ENCODE measurements at regions not wholly inside any gene's neighbourhood (a gene's known extent, or its start where the extent isn't known, plus 50 kb on each side); places are given as distances from the start of the nearest gene placed in this dataset.

- POLR2A ChIA-PET: no interaction called here
Observed at GRCh38 chr1:18548643-18549042, 67.9 kb downstream of the KLHDC7A start.

GRCh38 chr1:18549106-18549505 lies 68.4 kb downstream of the KLHDC7A start:
- DNase-seq (ENCODE audit: low read depth, low spot score): no peak
- ChIA-PET CTCF (no interaction called here), POLR2A (no interaction called here)

More at GRCh38 chr1:18548643-18549042, 67.9 kb downstream of the KLHDC7A start:
- Histone ChIP-seq H3K4me3 (ENCODE audit: low read depth, low read length) (no peak overlapping the region), H3K27me3 (ENCODE audit: control insufficient read depth, insufficient read depth, low read length) (no peaks in the 10 kb centered on the region), H3K9me3 (ENCODE audit: control insufficient read depth, insufficient read depth, low read length) (no peaks in the 10 kb centered on the region), H3K27ac (ENCODE audit: low read depth, low read length) (no peak overlapping the region)
- TF ChIP-seq CTCF (IDR thresholded peaks at IDR 0.05; ENCODE audit: low read depth, low read length): no peak
- CTCF ChIA-PET: no interaction called here
- DNase-seq (ENCODE audit: low read depth, low spot score): no peak

GRCh38 chr1:18549906-18550305 lies 69.2 kb downstream of the KLHDC7A start:
- DNase-seq (ENCODE audit: low read depth, low spot score): no peak
- POLR2A ChIA-PET: no interaction called here
- TF ChIP-seq CTCF (IDR thresholded peaks at IDR 0.05; ENCODE audit: low read depth, low read length): no peak
- no peaks in the 10 kb centered on the region for H3K9me3 ChIP-seq (ENCODE audit: control insufficient read depth, insufficient read depth, low read length)
- no peak overlapping the region for H3K4me3 ChIP-seq (ENCODE audit: low read depth, low read length)
- no peak overlapping the region for H3K27ac ChIP-seq (ENCODE audit: low read depth, low read length)
- no peaks in the 10 kb centered on the region for H3K27me3 ChIP-seq (ENCODE audit: control insufficient read depth, insufficient read depth, low read length)
- CTCF ChIA-PET: no interaction called here

More at GRCh38 chr1:18549106-18549505, 68.4 kb downstream of the KLHDC7A start:
- Histone ChIP-seq H3K27ac (ENCODE audit: low read depth, low read length) (no peak overlapping the region), H3K27me3 (ENCODE audit: control insufficient read depth, insufficient read depth, low read length) (no peaks in the 10 kb centered on the region), H3K9me3 (ENCODE audit: control insufficient read depth, insufficient read depth, low read length) (no peaks in the 10 kb centered on the region), H3K4me3 (ENCODE audit: low read depth, low read length) (no peak overlapping the region)
- TF ChIP-seq CTCF (IDR thresholded peaks at IDR 0.05; ENCODE audit: low read depth, low read length): no peak

GRCh38 chr1:18552631-18553030 lies 71.9 kb downstream of the KLHDC7A start:
- H3K9me3 ChIP-seq (ENCODE audit: control insufficient read depth, insufficient read depth, low read length): no peaks in the 10 kb centered on the region
- no peak for DNase-seq (ENCODE audit: low read depth, low spot score)
- TF ChIP-seq CTCF (IDR thresholded peaks at IDR 0.05; ENCODE audit: low read depth, low read length): no peak
- peaks cover 3% of the 10 kb centered on the region for H3K27me3 ChIP-seq (ENCODE audit: control insufficient read depth, insufficient read depth, low read length)
- ChIA-PET CTCF (no interaction called here), POLR2A (no interaction called here)
- no peak overlapping the region for H3K27ac ChIP-seq (ENCODE audit: low read depth, low read length)
- no peak overlapping the region for H3K4me3 ChIP-seq (ENCODE audit: low read depth, low read length)

- ChIA-PET CTCF (no interaction called here), POLR2A (no interaction called here)
- DNase-seq (ENCODE audit: low read depth, low spot score): no peak
- no peaks in the 10 kb centered on the region for H3K9me3 ChIP-seq (ENCODE audit: control insufficient read depth, insufficient read depth, low read length)
- no peak overlapping the region for H3K27ac ChIP-seq (ENCODE audit: low read depth, low read length)
- peaks cover 10% of the 10 kb centered on the region for H3K27me3 ChIP-seq (ENCODE audit: control insufficient read depth, insufficient read depth, low read length)
- no peak for TF ChIP-seq CTCF (IDR thresholded peaks at IDR 0.05; ENCODE audit: low read depth, low read length)
- H3K4me3 ChIP-seq (ENCODE audit: low read depth, low read length): no peak overlapping the region
Observed at GRCh38 chr1:18553388-18553787, 72.7 kb downstream of the KLHDC7A start.

Measured in AG04450 (cell line).